B cell (primary cell): ENCODE measurements at regions not wholly inside any gene's neighbourhood (a gene's known extent, or its start where the extent isn't known, plus 50 kb on each side); places are given as distances from the start of the nearest gene placed in this dataset.

Experiments
- EZH2 ChIP-seq: IDR thresholded peaks from 2 replicates; pipeline ENCODE4 v1.6.1; 2012; ENCODE audit warnings: borderline replicate concordance, low read depth, mild to moderate bottlenecking, moderate library complexity, low read length; ENCODE audit not compliant: insufficient read depth, poor library complexity, severe bottlenecking
- TF ChIP-seq, protein P1 (sequence below): fragments of 200-600 bp; IDR thresholded peaks from one replicate; pipeline ENCODE4 v1.8.0; 2022; ENCODE audit warnings: antibody characterized with exemption, mild to moderate bottlenecking

DNA sequence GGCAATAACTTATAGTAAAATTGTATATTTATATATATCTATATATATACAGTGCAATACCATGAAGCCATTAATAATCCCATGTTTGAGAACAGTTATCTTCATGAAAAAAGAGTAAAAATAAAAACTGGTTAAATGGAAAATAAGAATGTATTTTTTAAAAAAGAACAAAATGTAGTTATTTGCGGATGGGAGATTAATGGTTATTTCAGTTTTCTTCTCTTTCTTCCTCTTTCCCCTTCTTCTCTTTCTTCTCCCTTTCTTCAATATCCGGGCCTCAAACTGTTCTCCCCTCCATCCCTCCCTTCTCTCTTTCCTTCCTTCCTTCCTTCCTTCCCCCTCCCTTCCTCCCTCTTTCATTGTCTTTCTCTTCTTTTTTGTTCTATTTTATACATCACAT is 1301.7 kb upstream of the IGFBP7 start:
- TF ChIP-seq, protein P1, sequence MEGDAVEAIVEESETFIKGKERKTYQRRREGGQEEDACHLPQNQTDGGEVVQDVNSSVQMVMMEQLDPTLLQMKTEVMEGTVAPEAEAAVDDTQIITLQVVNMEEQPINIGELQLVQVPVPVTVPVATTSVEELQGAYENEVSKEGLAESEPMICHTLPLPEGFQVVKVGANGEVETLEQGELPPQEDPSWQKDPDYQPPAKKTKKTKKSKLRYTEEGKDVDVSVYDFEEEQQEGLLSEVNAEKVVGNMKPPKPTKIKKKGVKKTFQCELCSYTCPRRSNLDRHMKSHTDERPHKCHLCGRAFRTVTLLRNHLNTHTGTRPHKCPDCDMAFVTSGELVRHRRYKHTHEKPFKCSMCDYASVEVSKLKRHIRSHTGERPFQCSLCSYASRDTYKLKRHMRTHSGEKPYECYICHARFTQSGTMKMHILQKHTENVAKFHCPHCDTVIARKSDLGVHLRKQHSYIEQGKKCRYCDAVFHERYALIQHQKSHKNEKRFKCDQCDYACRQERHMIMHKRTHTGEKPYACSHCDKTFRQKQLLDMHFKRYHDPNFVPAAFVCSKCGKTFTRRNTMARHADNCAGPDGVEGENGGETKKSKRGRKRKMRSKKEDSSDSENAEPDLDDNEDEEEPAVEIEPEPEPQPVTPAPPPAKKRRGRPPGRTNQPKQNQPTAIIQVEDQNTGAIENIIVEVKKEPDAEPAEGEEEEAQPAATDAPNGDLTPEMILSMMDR: no peak
- TF ChIP-seq EZH2: no peak
